H9 (cell line): ENCODE measurements at regions not wholly inside any gene's neighbourhood (a gene's known extent, or its start where the extent isn't known, plus 50 kb on each side); places are given as distances from the start of the nearest gene placed in this dataset.

ENCODE experiments used
- DNase-seq: peaks from one replicate; pipeline ENCODE4 v3.0.0-alpha.2; 2017
- H2AFZ ChIP-seq: one replicate; pipeline ENCODE4 v1.6.1; 2013; ENCODE audit warnings: mild to moderate bottlenecking, low read length, control low read depth, moderate library complexity
- H2AK5ac ChIP-seq: 2 replicates; pipeline ENCODE4 v1.6.1; 2013; ENCODE audit warnings: low read length, control low read depth, mixed read lengths; ENCODE audit not compliant: insufficient read length
- H2BK120ac ChIP-seq: one replicate; pipeline ENCODE4 v1.6.1; 2013; ENCODE audit warnings: low read depth, mild to moderate bottlenecking, low read length, control low read depth, inconsistent platforms; ENCODE audit not compliant: poor library complexity, severe bottlenecking
- H2BK12ac ChIP-seq: 2 replicates; pipeline ENCODE4 v1.6.1; 2013; ENCODE audit warnings: low read length, control low read depth, mixed read lengths, low read depth; ENCODE audit not compliant: insufficient read length
- H2BK15ac ChIP-seq: 2 replicates; pipeline ENCODE4 v1.6.1; 2013; ENCODE audit warnings: low read depth, low read length, control low read depth
- H2BK20ac ChIP-seq: one replicate; pipeline ENCODE4 v1.6.1; 2013; ENCODE audit warnings: low read depth, mild to moderate bottlenecking, low read length, control low read depth, inconsistent platforms; ENCODE audit not compliant: poor library complexity, severe bottlenecking
- H2BK5ac ChIP-seq: 2 replicates; pipeline ENCODE4 v1.6.1; 2013; ENCODE audit warnings: low read length, control low read depth, mixed read lengths; ENCODE audit not compliant: insufficient read length
- H3K14ac ChIP-seq: 2 replicates; pipeline ENCODE4 v1.6.1; 2013; ENCODE audit warnings: low read length, control low read depth; ENCODE audit not compliant: insufficient read depth
- H3K18ac ChIP-seq: 2 replicates; pipeline ENCODE4 v1.6.1; 2013; ENCODE audit warnings: low read depth, mild to moderate bottlenecking, mixed read lengths, low read length, control low read depth; ENCODE audit not compliant: insufficient read length
- H3K23ac ChIP-seq: 2 replicates; pipeline ENCODE4 v1.6.1; 2013; ENCODE audit warnings: low read length, control low read depth, mixed read lengths, low read depth; ENCODE audit not compliant: insufficient read length
- H3K23me2 ChIP-seq: 2 replicates; pipeline ENCODE4 v1.6.1; 2013; ENCODE audit warnings: low read depth, mild to moderate bottlenecking, mixed read lengths, low read length, control low read depth; ENCODE audit not compliant: insufficient read length, poor library complexity, severe bottlenecking
- H3K27ac ChIP-seq: 2 replicates; pipeline ENCODE4 v1.5.1; 2013; ENCODE audit warnings: low read length, control low read depth, mixed read lengths, low read depth; ENCODE audit not compliant: insufficient read length
- H3K27me3 ChIP-seq: 2 replicates; pipeline ENCODE4 v1.6.1; 2013; ENCODE audit warnings: low read length, control low read depth, inconsistent platforms; ENCODE audit not compliant: insufficient read depth
- H3K4ac ChIP-seq: 2 replicates; pipeline ENCODE4 v1.6.1; 2013; ENCODE audit warnings: low read depth, mild to moderate bottlenecking, control low read depth, inconsistent platforms, low read length, moderate library complexity
- H3K4me1 ChIP-seq: 2 replicates; pipeline ENCODE4 v1.6.1; 2013; ENCODE audit warnings: low read length, control low read depth, inconsistent platforms; ENCODE audit not compliant: insufficient read depth
- H3K4me2 ChIP-seq: 2 replicates; pipeline ENCODE4 v1.6.1; 2013; ENCODE audit warnings: low read length, control low read depth, mixed read lengths; ENCODE audit not compliant: insufficient read length, insufficient read depth
- H3K56ac ChIP-seq: 2 replicates; pipeline ENCODE4 v1.6.1; 2013; ENCODE audit warnings: low read depth, mild to moderate bottlenecking, mixed read lengths, low read length, control low read depth; ENCODE audit not compliant: insufficient read length
- H3K79me1 ChIP-seq: 2 replicates; pipeline ENCODE4 v1.6.1; 2013; ENCODE audit warnings: low read depth, mild to moderate bottlenecking, moderate library complexity, low read length, control low read depth, inconsistent platforms; ENCODE audit not compliant: insufficient read depth, poor library complexity, severe bottlenecking
- H3K79me2 ChIP-seq: 2 replicates; pipeline ENCODE4 v1.6.1; 2013; ENCODE audit warnings: low read length, control low read depth, inconsistent platforms; ENCODE audit not compliant: insufficient read depth
- H3K9ac ChIP-seq: 2 replicates; pipeline ENCODE4 v1.6.1; 2013; ENCODE audit warnings: low read length, control low read depth, mixed read lengths; ENCODE audit not compliant: insufficient read length; ENCODE audit errors: extremely low read depth
- H3K9me3 ChIP-seq: one replicate; pipeline ENCODE4 v1.6.1; 2013; ENCODE audit warnings: low read depth, low read length, inconsistent platforms; ENCODE audit not compliant: control insufficient read depth
- H3T11ph ChIP-seq: one replicate; pipeline ENCODE4 v1.6.1; 2013; ENCODE audit warnings: mild to moderate bottlenecking, low read length, control low read depth, inconsistent platforms
- H4K20me1 ChIP-seq: one replicate; pipeline ENCODE4 v1.6.1; 2013; ENCODE audit not compliant: control insufficient read depth, insufficient read length, insufficient read depth
- H4K5ac ChIP-seq: 2 replicates; pipeline ENCODE4 v1.6.1; 2013; ENCODE audit warnings: low read depth, mild to moderate bottlenecking, mixed read lengths, low read length, control low read depth; ENCODE audit not compliant: insufficient read length
- H4K8ac ChIP-seq: replicated peaks from 2 replicates; pipeline ENCODE4 v1.6.1; 2013; ENCODE audit warnings: low read length, control low read depth, mixed read lengths, low read depth; ENCODE audit not compliant: insufficient read length
- H4K91ac ChIP-seq: 2 replicates; pipeline ENCODE4 v1.6.1; 2013; ENCODE audit warnings: low read depth, mild to moderate bottlenecking, moderate library complexity, mixed read lengths, low read length, control low read depth; ENCODE audit not compliant: insufficient read length
- H3K27ac Mint-ChIP-seq, 3 experiments: 2 replicates in 2 of 3; 3 replicates in 1 of 3; pipeline ENCODE4 v1.8.0; 2020 to 2021; ENCODE audit warnings: mixed read lengths in 3 of 3, mild to moderate bottlenecking in 1 of 3, moderate library complexity in 1 of 3
- H3K27me3 Mint-ChIP-seq: 2 replicates; pipeline ENCODE4 v1.8.0; 2021; ENCODE audit warnings: low read depth, mild to moderate bottlenecking, moderate library complexity, mixed read lengths
- H3K36me3 Mint-ChIP-seq, 3 experiments: 2 replicates in 2 of 3; 3 replicates in 1 of 3; pipeline ENCODE4 v1.8.0; 2020 to 2021; ENCODE audit warnings: low read depth in 3 of 3, mixed read lengths in 3 of 3; ENCODE audit not compliant: insufficient read depth in 1 of 3
- H3K4me1 Mint-ChIP-seq, 2 experiments: 2 replicates each; pipeline ENCODE4 v1.8.0; 2020; ENCODE audit warnings: mixed read lengths in 2 of 2
- H3K4me3 Mint-ChIP-seq, 2 experiments: 2 replicates in 1 of 2; 3 replicates in 1 of 2; pipeline ENCODE4 v1.8.0; 2020 to 2021; ENCODE audit warnings: mild to moderate bottlenecking in 2 of 2, mixed read lengths in 2 of 2, moderate library complexity in 1 of 2
- H3K9me3 Mint-ChIP-seq, 2 experiments: 2 replicates in 1 of 2; 3 replicates in 1 of 2; pipeline ENCODE4 v1.8.0; 2020; ENCODE audit warnings: mild to moderate bottlenecking in 2 of 2, mixed read lengths in 2 of 2, moderate library complexity in 1 of 2
- CTCF ChIP-seq: fragments of 200-600 bp; sonication (generic); conservative IDR thresholded peaks from 3 replicates; pipeline ENCODE4 v1.8.0; 2021; ENCODE audit warnings: antibody characterized with exemption, mild to moderate bottlenecking
- WGBS: extraction: QIAGEN DNeasy Blood & Tissue Kit; methylation state at CpG from one replicate; pipeline ENCODE4 v1.1.7; 2013; ENCODE audit warnings: missing lambda C conversion rate, low lambda C conversion rate, mixed read lengths; ENCODE audit not compliant: insufficient read length; ENCODE audit errors: extremely low coverage; 5-methylcytosine and 5-hydroxymethylcytosine counted together

- H3K27me3 Mint-ChIP-seq: no peaks in the 10 kb centered on the region
- Histone ChIP-seq H2BK12ac (no peak overlapping the region), H3T11ph (no peak overlapping the region), H2BK20ac (no peak overlapping the region), H3K79me1 (no peaks in the 10 kb centered on the region), H2BK120ac (no peak overlapping the region), H4K91ac (no peak overlapping the region), H4K20me1 (no peaks in the 10 kb centered on the region), H3K56ac (no peak overlapping the region), H2AFZ (no peak overlapping the region), H3K18ac (no peak overlapping the region), H2BK15ac (no peak overlapping the region), H4K8ac (no peak overlapping the region), H3K79me2 (no peaks in the 10 kb centered on the region), H2BK5ac (no peak overlapping the region), H2AK5ac (no peak overlapping the region), H3K4me1 (no peaks in the 10 kb centered on the region), H3K27me3 (no peaks in the 10 kb centered on the region), H3K4ac (no peak overlapping the region), H3K23ac (no peak overlapping the region), H3K4me2 (no peak overlapping the region), H3K9ac (no peak overlapping the region), H3K9me3 (no peaks in the 10 kb centered on the region), H4K5ac (no peak overlapping the region), H3K27ac (no peak overlapping the region), H3K23me2 (no peaks in the 10 kb centered on the region), H3K14ac (no peak overlapping the region)
- no peaks in the 10 kb centered on the region for H3K9me3 Mint-ChIP-seq
- DNase-seq: no peak
- no peak for TF ChIP-seq CTCF
- no peak overlapping the region for H3K4me3 Mint-ChIP-seq
- no CpG with 5 or more reads among the region's 4 CpGs for WGBS
- H3K4me1 Mint-ChIP-seq: peaks cover 9 to 10% of the 10 kb centered on the region in 2 experiments; a peak in 3 of 4 replicates
- H3K36me3 Mint-ChIP-seq: no peaks in the 10 kb centered on the region; a peak in 1 of 7 replicates
- no peak overlapping the region for H3K27ac Mint-ChIP-seq
These were observed 542.1 kb upstream of the MGMT start for GRCh38 chr10:128924918-128925317.
